ENCODE measurements at regions not wholly inside any gene's neighbourhood (a gene's known extent, or its start where the extent isn't known, plus 50 kb on each side); places are given as distances from the start of the nearest gene placed in this dataset.

- no peak for TF ChIP-seq CTCF (IDR thresholded peaks at IDR 0.05; ENCODE audit: low read depth, low read length, missing control alignments)
- DNase-seq (ENCODE audit: low read depth) = no peak
- in situ Hi-C loops (cut with HindIII; ENCODE audit: low sequenced_read_pairs) = no loop called here
- H3K4me3 ChIP-seq (ENCODE audit: low read depth, low read length) = no peak overlapping the region
Measured at GRCh38 chr6:27065183-27065582, 182.3 kb upstream of the PRSS16 start.

- no peak for DNase-seq (ENCODE audit: low read depth)
- H3K4me3 ChIP-seq (ENCODE audit: low read depth, low read length) = no peak overlapping the region
- in situ Hi-C loops (cut with HindIII; ENCODE audit: low sequenced_read_pairs) = no loop called here
- no peak for TF ChIP-seq CTCF (IDR thresholded peaks at IDR 0.05; ENCODE audit: low read depth, low read length, missing control alignments)
Measured at GRCh38 chr6:27066381-27066780, 181.1 kb upstream of the PRSS16 start.

GRCh38 chr6:27066802-27067201 is 180.7 kb upstream of the PRSS16 start:
- TF ChIP-seq CTCF (IDR thresholded peaks at IDR 0.05; ENCODE audit: low read depth, low read length, missing control alignments) = no peak
- no peak for DNase-seq (ENCODE audit: low read depth)
- H3K4me3 ChIP-seq (ENCODE audit: low read depth, low read length) = no peak overlapping the region
- in situ Hi-C loops (cut with HindIII; ENCODE audit: low sequenced_read_pairs) = no loop called here

GRCh38 chr6:27073441-27073840 is 174.1 kb upstream of the PRSS16 start:
- TF ChIP-seq CTCF (IDR thresholded peaks at IDR 0.05; ENCODE audit: low read depth, low read length, missing control alignments) = no peak
- H3K4me3 ChIP-seq (ENCODE audit: low read depth, low read length) = no peak overlapping the region
- in situ Hi-C loops (cut with HindIII; ENCODE audit: low sequenced_read_pairs) = no loop called here
- DNase-seq (ENCODE audit: low read depth) = no peak

GRCh38 chr6:27076116-27076515 is 171.4 kb upstream of the PRSS16 start:
- no peak for TF ChIP-seq CTCF (IDR thresholded peaks at IDR 0.05; ENCODE audit: low read depth, low read length, missing control alignments)
- DNase-seq (ENCODE audit: low read depth) = no peak
- H3K4me3 ChIP-seq (ENCODE audit: low read depth, low read length) = no peak overlapping the region
- in situ Hi-C loops (cut with HindIII; ENCODE audit: low sequenced_read_pairs) = no loop called here

- TF ChIP-seq CTCF (IDR thresholded peaks at IDR 0.05; ENCODE audit: low read depth, low read length, missing control alignments) = peak; percentile 76
- DNase-seq (ENCODE audit: low read depth) = peak; percentile 53
- in situ Hi-C loops (cut with HindIII; ENCODE audit: low sequenced_read_pairs) = no loop called here
- peak overlapping the region; percentile 14 for H3K4me3 ChIP-seq (ENCODE audit: low read depth, low read length)
Measured at GRCh38 chr6:27078734-27079357, 168.7 kb upstream of the PRSS16 start.
